ENCODE measurements at regions not wholly inside any gene's neighbourhood (a gene's known extent, or its start where the extent isn't known, plus 50 kb on each side); places are given as distances from the start of the nearest gene placed in this dataset.

DNA sequence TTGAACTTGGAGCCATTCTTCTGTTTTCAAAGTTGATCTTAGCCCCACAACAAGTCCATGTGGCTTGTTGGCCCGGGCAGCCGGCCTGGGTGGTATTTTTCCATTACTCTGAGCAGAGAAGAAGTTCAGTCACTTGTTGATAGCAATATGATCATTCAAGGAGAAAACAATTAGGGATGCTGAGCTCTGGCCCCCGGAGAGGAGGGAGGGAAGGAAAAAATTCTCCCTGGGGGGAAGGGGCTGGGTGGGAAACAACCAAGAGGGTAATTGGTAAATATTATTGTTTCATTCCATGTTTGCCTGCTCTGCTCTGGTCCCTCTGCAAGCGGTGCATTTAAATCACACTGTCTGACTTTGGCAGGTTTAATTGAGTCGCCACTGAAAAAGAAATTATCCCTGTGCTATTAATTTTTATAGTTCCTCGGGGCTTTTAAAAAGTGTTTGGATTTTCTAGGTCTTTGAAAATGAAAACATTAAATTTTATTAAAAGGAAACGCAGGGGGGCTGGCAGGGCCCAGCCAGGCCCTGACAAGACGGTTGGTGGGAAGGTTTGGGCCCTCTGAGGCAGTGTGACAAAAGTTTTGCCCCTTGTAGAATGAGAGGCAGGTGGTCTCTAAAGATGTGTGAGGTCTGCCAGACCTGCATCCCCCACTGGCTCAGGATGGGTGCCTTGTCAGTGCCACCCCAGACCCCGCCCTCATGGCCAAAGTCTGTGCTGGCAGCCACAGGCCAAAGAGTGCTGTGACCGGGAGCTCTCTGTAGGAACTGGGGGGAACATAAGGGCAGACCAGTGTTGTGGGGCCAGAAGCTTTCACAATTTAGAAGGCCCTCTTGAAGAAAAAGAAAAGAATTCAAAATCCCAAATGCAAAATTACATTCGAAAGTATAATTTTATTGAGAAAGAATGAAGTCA is 52.5 kb upstream of the SLC14A2 start:
- no peaks in the 10 kb centered on the region for H3K27me3 ChIP-seq (ENCODE audit: control insufficient read depth, insufficient read depth, low read length)
- ChIA-PET CTCF (no interaction called here), POLR2A (no interaction called here)
- H3K27ac ChIP-seq (ENCODE audit: low read length): no peak overlapping the region
- no peaks in the 10 kb centered on the region for H3K4me1 ChIP-seq (ENCODE audit: control insufficient read depth, insufficient read depth, low read length)
- BruUV-seq (replicated peaks): no TSS peak
- ATAC-seq (no peak), DNase-seq (ENCODE audit: low read depth, low spot score) (no peak)
- in situ Hi-C loops (cut with HindIII; ENCODE audit: low pct_unique_long_range_greater_than_20kb, low sequenced_read_pairs): no loop called here
- intact Hi-C loops (cut with micrococcal nuclease; ENCODE audit: unreplicated experiment): no loop called here
- no peaks in the 10 kb centered on the region for H3K36me3 ChIP-seq (ENCODE audit: control insufficient read depth, insufficient read depth, low read length)
- H3K4me3 ChIP-seq (ENCODE audit: low read depth in 2 of 2, low read length in 2 of 2): no peak overlapping the region
- TF ChIP-seq, protein P1, sequence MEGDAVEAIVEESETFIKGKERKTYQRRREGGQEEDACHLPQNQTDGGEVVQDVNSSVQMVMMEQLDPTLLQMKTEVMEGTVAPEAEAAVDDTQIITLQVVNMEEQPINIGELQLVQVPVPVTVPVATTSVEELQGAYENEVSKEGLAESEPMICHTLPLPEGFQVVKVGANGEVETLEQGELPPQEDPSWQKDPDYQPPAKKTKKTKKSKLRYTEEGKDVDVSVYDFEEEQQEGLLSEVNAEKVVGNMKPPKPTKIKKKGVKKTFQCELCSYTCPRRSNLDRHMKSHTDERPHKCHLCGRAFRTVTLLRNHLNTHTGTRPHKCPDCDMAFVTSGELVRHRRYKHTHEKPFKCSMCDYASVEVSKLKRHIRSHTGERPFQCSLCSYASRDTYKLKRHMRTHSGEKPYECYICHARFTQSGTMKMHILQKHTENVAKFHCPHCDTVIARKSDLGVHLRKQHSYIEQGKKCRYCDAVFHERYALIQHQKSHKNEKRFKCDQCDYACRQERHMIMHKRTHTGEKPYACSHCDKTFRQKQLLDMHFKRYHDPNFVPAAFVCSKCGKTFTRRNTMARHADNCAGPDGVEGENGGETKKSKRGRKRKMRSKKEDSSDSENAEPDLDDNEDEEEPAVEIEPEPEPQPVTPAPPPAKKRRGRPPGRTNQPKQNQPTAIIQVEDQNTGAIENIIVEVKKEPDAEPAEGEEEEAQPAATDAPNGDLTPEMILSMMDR (IDR thresholded peaks at IDR 0.05): no peak
- TF ChIP-seq POLR2AphosphoS5 (IDR thresholded peaks at IDR 0.05; ENCODE audit: low read depth, low read length) (no peak), TCF7L2 (IDR thresholded peaks at IDR 0.05; ENCODE audit: low read depth, low read length) (no peak), SIN3A (IDR thresholded peaks at IDR 0.05; ENCODE audit: borderline replicate concordance, insufficient read depth, low read depth, low read length) (no peak)
- TF ChIP-seq, protein P2, sequence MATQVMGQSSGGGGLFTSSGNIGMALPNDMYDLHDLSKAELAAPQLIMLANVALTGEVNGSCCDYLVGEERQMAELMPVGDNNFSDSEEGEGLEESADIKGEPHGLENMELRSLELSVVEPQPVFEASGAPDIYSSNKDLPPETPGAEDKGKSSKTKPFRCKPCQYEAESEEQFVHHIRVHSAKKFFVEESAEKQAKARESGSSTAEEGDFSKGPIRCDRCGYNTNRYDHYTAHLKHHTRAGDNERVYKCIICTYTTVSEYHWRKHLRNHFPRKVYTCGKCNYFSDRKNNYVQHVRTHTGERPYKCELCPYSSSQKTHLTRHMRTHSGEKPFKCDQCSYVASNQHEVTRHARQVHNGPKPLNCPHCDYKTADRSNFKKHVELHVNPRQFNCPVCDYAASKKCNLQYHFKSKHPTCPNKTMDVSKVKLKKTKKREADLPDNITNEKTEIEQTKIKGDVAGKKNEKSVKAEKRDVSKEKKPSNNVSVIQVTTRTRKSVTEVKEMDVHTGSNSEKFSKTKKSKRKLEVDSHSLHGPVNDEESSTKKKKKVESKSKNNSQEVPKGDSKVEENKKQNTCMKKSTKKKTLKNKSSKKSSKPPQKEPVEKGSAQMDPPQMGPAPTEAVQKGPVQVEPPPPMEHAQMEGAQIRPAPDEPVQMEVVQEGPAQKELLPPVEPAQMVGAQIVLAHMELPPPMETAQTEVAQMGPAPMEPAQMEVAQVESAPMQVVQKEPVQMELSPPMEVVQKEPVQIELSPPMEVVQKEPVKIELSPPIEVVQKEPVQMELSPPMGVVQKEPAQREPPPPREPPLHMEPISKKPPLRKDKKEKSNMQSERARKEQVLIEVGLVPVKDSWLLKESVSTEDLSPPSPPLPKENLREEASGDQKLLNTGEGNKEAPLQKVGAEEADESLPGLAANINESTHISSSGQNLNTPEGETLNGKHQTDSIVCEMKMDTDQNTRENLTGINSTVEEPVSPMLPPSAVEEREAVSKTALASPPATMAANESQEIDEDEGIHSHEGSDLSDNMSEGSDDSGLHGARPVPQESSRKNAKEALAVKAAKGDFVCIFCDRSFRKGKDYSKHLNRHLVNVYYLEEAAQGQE (IDR thresholded peaks at IDR 0.05; ENCODE audit: insufficient read depth in 1 of 2, low read depth in 2 of 2, low read length in 1 of 2): no peak
- no peaks in the 10 kb centered on the region for H3K9me3 ChIP-seq (ENCODE audit: control insufficient read depth, insufficient read depth, low read depth, low read length)

DNA sequence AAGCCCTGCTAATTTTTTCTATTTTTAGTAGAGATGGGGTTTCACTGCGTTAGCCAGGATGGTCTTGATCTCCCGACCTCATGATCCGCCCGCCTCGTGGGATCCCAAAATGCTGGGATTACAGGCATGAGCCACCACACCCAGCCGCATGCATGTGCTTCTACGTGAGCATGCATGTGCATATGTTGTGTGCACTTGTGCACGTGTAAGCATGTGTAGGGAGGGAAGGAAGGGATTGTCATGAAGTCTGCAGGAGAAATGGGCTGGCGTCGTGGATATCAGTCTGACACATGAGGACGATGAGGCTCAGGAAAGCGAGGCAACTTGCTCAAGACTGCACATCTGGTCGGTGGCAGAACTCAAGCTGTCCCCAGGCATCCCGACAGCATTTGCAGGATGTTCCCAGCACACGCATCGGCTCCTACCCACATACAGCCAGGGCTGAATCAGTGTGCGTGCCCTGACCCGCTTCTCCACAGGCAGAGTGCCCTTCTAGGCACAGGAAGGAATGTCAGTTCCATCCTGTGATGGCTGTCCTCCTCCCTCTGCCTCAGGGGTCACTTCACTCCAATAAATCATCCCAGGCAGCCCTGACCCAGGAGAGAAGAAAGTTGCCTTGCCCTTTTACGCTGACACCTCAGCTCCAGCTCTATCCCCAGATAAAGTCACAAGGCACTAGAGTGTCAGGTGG is 49.9 kb upstream of the SLC14A2 start:
- ATAC-seq: no peak
- POLR2A ChIA-PET: no interaction called here

More for the DNA sequence above, 49.9 kb upstream of the SLC14A2 start:
- no peaks in the 10 kb centered on the region for H3K27me3 ChIP-seq (ENCODE audit: control insufficient read depth, insufficient read depth, low read length)
- H3K9me3 ChIP-seq (ENCODE audit: control insufficient read depth, insufficient read depth, low read depth, low read length): no peaks in the 10 kb centered on the region
- H3K4me1 ChIP-seq (ENCODE audit: control insufficient read depth, insufficient read depth, low read length): no peaks in the 10 kb centered on the region
- H3K36me3 ChIP-seq (ENCODE audit: control insufficient read depth, insufficient read depth, low read length): no peaks in the 10 kb centered on the region
- no TSS peak for BruUV-seq (replicated peaks)
- CTCF ChIA-PET: no interaction called here
- intact Hi-C loops (cut with micrococcal nuclease; ENCODE audit: unreplicated experiment) (no loop called here), in situ Hi-C loops (cut with HindIII; ENCODE audit: low pct_unique_long_range_greater_than_20kb, low sequenced_read_pairs) (no loop called here)
- TF ChIP-seq POLR2AphosphoS5 (IDR thresholded peaks at IDR 0.05; ENCODE audit: low read depth, low read length) (no peak), TCF7L2 (IDR thresholded peaks at IDR 0.05; ENCODE audit: low read depth, low read length) (no peak), SIN3A (IDR thresholded peaks at IDR 0.05; ENCODE audit: borderline replicate concordance, insufficient read depth, low read depth, low read length) (no peak)
- TF ChIP-seq, protein P1 (IDR thresholded peaks at IDR 0.05): no peak
- TF ChIP-seq, protein P2 (IDR thresholded peaks at IDR 0.05; ENCODE audit: insufficient read depth in 1 of 2, low read depth in 2 of 2, low read length in 1 of 2): no peak
- H3K4me3 ChIP-seq (ENCODE audit: low read depth in 2 of 2, low read length in 2 of 2): no peak overlapping the region
- no peak for DNase-seq (ENCODE audit: low read depth, low spot score)
- no peak overlapping the region for H3K27ac ChIP-seq (ENCODE audit: low read length)

Measured in Panc1 (cell line).